Endothelial cell of umbilical vein (primary cell): ENCODE measurements at regions not wholly inside any gene's neighbourhood (a gene's known extent, or its start where the extent isn't known, plus 50 kb on each side); places are given as distances from the start of the nearest gene placed in this dataset.

ENCODE experiments used
- BruUV-seq: library from RNA; stranded (reverse); fragments of 400-500 nt; replicated peaks from 2 replicates; lab custom pipeline; 2021; lab: Mats Ljungman, UMichigan
- CTCF ChIA-PET: fragments of 300-600, 350-600 bp; sonication (Branson Sonifier 250); formaldehyde crosslinking; loops from one replicate; lab custom pipeline; 2021; ENCODE audit warnings: antibody characterized with exemption, inconsistent platforms; lab: Charles Lee
- POLR2A ChIA-PET: fragments of 300-600, 350-600 bp; sonication (Branson Sonifier 250); formaldehyde crosslinking; loops from one replicate; lab custom pipeline; 2021; ENCODE audit warnings: antibody characterized with exemption, inconsistent platforms; lab: Charles Lee
- DNase-seq: peaks from one replicate; pipeline ENCODE4 v3.0.0-alpha.2; 2011; ENCODE audit warnings: low read depth, low spot score
- FAIRE-seq: peaks from 2 replicates; lab custom pipeline; 2011; peaks lifted over from hg19 to GRCh38; lab: Jason Lieb, UNC
- H2AFZ ChIP-seq: 2 replicates; pipeline ENCODE4 v1.6.0; 2012; ENCODE audit warnings: low read depth, low read length, control low read depth, inconsistent platforms
- H3K27ac ChIP-seq: 2 replicates; pipeline ENCODE4 v1.5.1; 2011; ENCODE audit warnings: low read depth, mild to moderate bottlenecking, control low read depth, low read length, moderate library complexity; ENCODE audit not compliant: insufficient read depth
- H3K27me3 ChIP-seq, 2 experiments: 2 replicates each; pipeline versions ENCODE4 v1.6.0 to v1.6.1; 2011; ENCODE audit warnings: low read length in 2 of 2, mixed read lengths in 1 of 2; ENCODE audit not compliant: control insufficient read depth in 2 of 2, insufficient read depth in 2 of 2
- H3K36me3 ChIP-seq, 2 experiments: 2 replicates in 1 of 2; 3 replicates in 1 of 2; pipeline ENCODE4 v1.5.1; 2011; ENCODE audit warnings: low read length in 2 of 2, mild to moderate bottlenecking in 1 of 2, moderate library complexity in 1 of 2; ENCODE audit not compliant: control insufficient read depth in 2 of 2, insufficient read depth in 2 of 2; ENCODE audit errors: extremely low read depth in 1 of 2
- H3K4me1 ChIP-seq: 3 replicates; pipeline ENCODE4 v1.5.1; 2011; ENCODE audit warnings: mild to moderate bottlenecking, low read length; ENCODE audit not compliant: control insufficient read depth, insufficient read depth; ENCODE audit errors: extremely low read depth
- H3K4me2 ChIP-seq: 2 replicates; pipeline ENCODE4 v1.6.1; 2011; ENCODE audit warnings: low read length, control low read depth, mixed read lengths; ENCODE audit not compliant: insufficient read depth
- H3K4me3 ChIP-seq, 3 experiments: fragments of 200-600 bp in 1 of 3; sonication (generic), shearing (Covaris generic) in 1 of 3; replicated peaks in 1 of 3; 2 replicates each; pipeline ENCODE4 v1.5.1; 2011 to 2016; ENCODE audit warnings: control low read depth in 3 of 3, low read length in 3 of 3, mild to moderate bottlenecking in 2 of 3, inconsistent platforms in 1 of 3, low read depth in 1 of 3, moderate library complexity in 1 of 3; ENCODE audit not compliant: insufficient read depth in 1 of 3
- H3K79me2 ChIP-seq: 2 replicates; pipeline ENCODE4 v1.6.0; 2012; ENCODE audit warnings: low read length, inconsistent platforms; ENCODE audit not compliant: control insufficient read depth, insufficient read depth
- H3K9ac ChIP-seq: replicated peaks from 2 replicates; pipeline ENCODE3; 2011; ENCODE audit warnings: low read length, control low read depth; ENCODE audit not compliant: insufficient read depth; ENCODE audit errors: extremely low read depth
- H3K9me1 ChIP-seq: replicated peaks from 3 replicates; pipeline ENCODE4 v1.6.0; 2011; ENCODE audit warnings: mild to moderate bottlenecking, low read length; ENCODE audit not compliant: control insufficient read depth, insufficient read depth; ENCODE audit errors: extremely low read depth
- H3K9me3 ChIP-seq: replicated peaks from 2 replicates; pipeline ENCODE4 v1.5.1; 2012; ENCODE audit warnings: low read length, inconsistent platforms; ENCODE audit not compliant: control insufficient read depth, insufficient read depth
- H4K20me1 ChIP-seq: replicated peaks from 2 replicates; pipeline ENCODE3; 2011; ENCODE audit warnings: mild to moderate bottlenecking, low read length; ENCODE audit not compliant: control insufficient read depth, insufficient read depth; ENCODE audit errors: extremely low read depth
- EZH2 ChIP-seq: IDR thresholded peaks from 2 replicates; pipeline ENCODE4 v1.6.1; 2012; ENCODE audit warnings: borderline replicate concordance, low read depth, mild to moderate bottlenecking, moderate library complexity, low read length, inconsistent platforms; ENCODE audit not compliant: severe bottlenecking
- FOS ChIP-seq: IDR thresholded peaks from 2 replicates; pipeline ENCODE4 v1.6.1; 2011; ENCODE audit warnings: mild to moderate bottlenecking, low read length, moderate library complexity, borderline replicate concordance; ENCODE audit not compliant: insufficient read depth
- GATA2 ChIP-seq: IDR thresholded peaks from 2 replicates; pipeline ENCODE4 v1.7.0; 2011; ENCODE audit warnings: low read depth, mild to moderate bottlenecking, moderate library complexity, mixed read lengths, low read length; ENCODE audit not compliant: insufficient read length, insufficient read depth
- JUN ChIP-seq: IDR thresholded peaks from 2 replicates; pipeline ENCODE4 v1.6.1; 2011; ENCODE audit warnings: borderline replicate concordance, low read depth; ENCODE audit not compliant: insufficient read length, insufficient read depth
- MAX ChIP-seq: IDR thresholded peaks from 2 replicates; pipeline ENCODE4 v1.6.1; 2011; ENCODE audit not compliant: insufficient read depth, insufficient read length
- MYC ChIP-seq: IDR thresholded peaks from one replicate; pipeline ENCODE4 v1.6.1; 2011; ENCODE audit warnings: mild to moderate bottlenecking, low read depth, low read length
- POLR2A ChIP-seq: IDR thresholded peaks from 2 replicates; pipeline ENCODE4 v1.6.1; 2012; ENCODE audit warnings: low read depth, mild to moderate bottlenecking, control low read depth, low read length
- POLR2AphosphoS5 ChIP-seq: IDR thresholded peaks from 2 replicates; pipeline ENCODE4 v1.6.1; 2012; ENCODE audit warnings: low read depth, mild to moderate bottlenecking, control low read depth, low read length, moderate library complexity; ENCODE audit not compliant: insufficient read depth
- dilution Hi-C: fragments of 300-500 bp; cut with MboI; formaldehyde crosslinking; loops from one replicate; pipeline ENCODE4 v1.15.0; 2019; ENCODE audit warnings: low sequenced_read_pairs; ENCODE audit not compliant: extremely low pct_ligation_motif_present
- intact Hi-C: fragments of 100-400 bp; cut with micrococcal nuclease; formaldehyde crosslinking; loops from one replicate; pipeline ENCODE4 v1.10.0; 2022
- TF ChIP-seq, protein P1 (sequence below), 2 donors: IDR thresholded peaks; 1 replicate in 1 of 2; 2 replicates in 1 of 2; pipeline ENCODE4 v1.5.1; 2011; ENCODE audit warnings: low read length in 2 of 2, mild to moderate bottlenecking in 2 of 2, moderate library complexity in 2 of 2, control low read depth in 1 of 2, inconsistent platforms in 1 of 2, low read depth in 1 of 2; ENCODE audit not compliant: insufficient read depth in 1 of 2; ENCODE audit errors: extremely low read depth in 1 of 2

DNA sequence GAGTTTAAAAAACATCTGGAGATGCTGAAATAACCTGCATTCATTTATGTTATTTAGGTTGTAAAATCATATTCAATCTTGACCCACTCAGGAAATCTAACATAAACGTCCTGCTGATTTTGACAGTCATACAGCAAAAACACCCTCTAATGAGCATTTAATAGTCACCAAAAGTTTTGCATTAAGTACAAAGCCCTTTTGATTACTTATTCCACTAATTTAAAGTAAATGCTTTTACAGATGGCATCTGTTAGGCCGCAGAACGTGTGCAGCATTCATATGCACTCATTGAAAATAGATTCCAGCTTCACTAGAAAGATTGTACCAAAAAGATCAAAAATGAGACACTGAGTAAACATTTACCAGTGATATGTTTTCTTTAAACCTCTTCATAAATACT lies 1295.1 kb downstream of the EFNB2 start:
- dilution Hi-C loops (no loop called here), intact Hi-C loops (no loop called here)
- Histone ChIP-seq H2AFZ (no peak overlapping the region), H4K20me1 (no peaks in the 10 kb centered on the region), H3K27ac (no peak overlapping the region), H3K79me2 (no peaks in the 10 kb centered on the region), H3K4me1 (no peaks in the 10 kb centered on the region), H3K9ac (no peak overlapping the region), H3K27me3 (no peaks in the 10 kb centered on the region), H3K4me2 (no peak overlapping the region), H3K9me1 (no peaks in the 10 kb centered on the region), H3K9me3 (no peaks in the 10 kb centered on the region), H3K4me3 (no peak overlapping the region), H3K36me3 (no peaks in the 10 kb centered on the region)
- TF ChIP-seq, protein P1, sequence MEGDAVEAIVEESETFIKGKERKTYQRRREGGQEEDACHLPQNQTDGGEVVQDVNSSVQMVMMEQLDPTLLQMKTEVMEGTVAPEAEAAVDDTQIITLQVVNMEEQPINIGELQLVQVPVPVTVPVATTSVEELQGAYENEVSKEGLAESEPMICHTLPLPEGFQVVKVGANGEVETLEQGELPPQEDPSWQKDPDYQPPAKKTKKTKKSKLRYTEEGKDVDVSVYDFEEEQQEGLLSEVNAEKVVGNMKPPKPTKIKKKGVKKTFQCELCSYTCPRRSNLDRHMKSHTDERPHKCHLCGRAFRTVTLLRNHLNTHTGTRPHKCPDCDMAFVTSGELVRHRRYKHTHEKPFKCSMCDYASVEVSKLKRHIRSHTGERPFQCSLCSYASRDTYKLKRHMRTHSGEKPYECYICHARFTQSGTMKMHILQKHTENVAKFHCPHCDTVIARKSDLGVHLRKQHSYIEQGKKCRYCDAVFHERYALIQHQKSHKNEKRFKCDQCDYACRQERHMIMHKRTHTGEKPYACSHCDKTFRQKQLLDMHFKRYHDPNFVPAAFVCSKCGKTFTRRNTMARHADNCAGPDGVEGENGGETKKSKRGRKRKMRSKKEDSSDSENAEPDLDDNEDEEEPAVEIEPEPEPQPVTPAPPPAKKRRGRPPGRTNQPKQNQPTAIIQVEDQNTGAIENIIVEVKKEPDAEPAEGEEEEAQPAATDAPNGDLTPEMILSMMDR (IDR thresholded peaks at IDR 0.05; ENCODE audit: extremely low read depth in 1 of 2, insufficient read depth in 1 of 2, low read depth in 1 of 2, low read length in 2 of 2): no peak
- no peak for TF ChIP-seq MAX
- no peak for TF ChIP-seq EZH2
- no peak for TF ChIP-seq FOS
- no peak for TF ChIP-seq MYC
- TF ChIP-seq POLR2A: no peak
- no peak for TF ChIP-seq JUN
- no peak for TF ChIP-seq GATA2
- TF ChIP-seq POLR2AphosphoS5: no peak
- DNase-seq (no peak), FAIRE-seq (no peak)
- ChIA-PET POLR2A (no interaction called here), CTCF (interaction anchor here (0.7 kb wide), 1 partner anchor 600 kb away, joined by 3 read pairs; no protein-coding TSS in a partner anchor)
- BruUV-seq: no TSS peak
